GM18520 (cell line): ENCODE measurements at regions not wholly inside any gene's neighbourhood (a gene's known extent, or its start where the extent isn't known, plus 50 kb on each side); places are given as distances from the start of the nearest gene placed in this dataset.

Experiments used
- ATAC-seq: cut with Tn5 transposase; IDR thresholded peaks from one replicate; pipeline ENCODE4 v1.9.1; 2021; ENCODE audit not compliant: unreplicated experiment

DNA sequence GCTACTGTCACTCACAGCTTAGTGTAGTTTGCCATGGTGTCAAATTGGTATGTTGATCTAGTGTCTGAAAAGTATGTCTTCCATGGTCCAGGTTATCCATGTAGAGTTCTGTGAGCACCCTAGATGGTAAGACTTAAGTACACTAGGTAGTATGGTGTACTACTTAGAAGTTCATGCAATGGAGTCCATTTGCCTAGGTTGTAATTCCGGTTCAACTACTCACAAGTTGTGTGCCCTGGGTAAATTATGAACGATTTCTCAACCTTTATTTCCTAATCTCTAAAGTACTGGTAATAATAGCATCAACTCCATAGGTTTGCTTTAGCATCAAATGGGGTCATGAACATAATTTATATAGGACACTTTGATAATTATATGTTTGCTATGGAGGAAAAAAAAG lies 666.2 kb upstream of the CELF2 start:
- ATAC-seq: no peak

DNA sequence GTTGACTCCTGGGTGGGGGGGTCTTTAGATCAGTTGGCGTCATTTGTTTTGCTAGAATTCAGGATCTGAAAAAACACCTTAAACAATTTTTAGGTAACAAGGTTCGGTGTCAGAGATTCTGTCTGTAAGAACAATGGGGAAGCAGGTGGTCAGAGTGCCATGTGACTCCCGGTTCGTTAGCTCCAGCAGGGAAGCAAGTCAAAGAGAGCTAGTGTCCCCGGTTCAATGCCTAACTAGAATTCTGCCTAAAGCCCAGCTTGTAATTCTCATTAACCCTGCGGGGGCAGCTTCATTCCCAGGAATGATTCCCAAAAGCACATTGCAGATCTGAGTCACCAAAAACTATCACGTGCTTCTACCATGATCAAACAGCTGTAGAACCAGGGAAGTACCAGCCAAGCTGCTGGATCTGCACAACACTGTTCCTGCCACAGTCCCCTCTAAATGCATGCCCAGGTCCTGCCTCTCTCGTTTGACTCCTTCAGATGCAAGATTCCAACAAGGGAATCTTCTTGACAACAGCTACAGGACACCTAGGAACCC lies 664.3 kb upstream of the CELF2 start:
- ATAC-seq: no peak

DNA sequence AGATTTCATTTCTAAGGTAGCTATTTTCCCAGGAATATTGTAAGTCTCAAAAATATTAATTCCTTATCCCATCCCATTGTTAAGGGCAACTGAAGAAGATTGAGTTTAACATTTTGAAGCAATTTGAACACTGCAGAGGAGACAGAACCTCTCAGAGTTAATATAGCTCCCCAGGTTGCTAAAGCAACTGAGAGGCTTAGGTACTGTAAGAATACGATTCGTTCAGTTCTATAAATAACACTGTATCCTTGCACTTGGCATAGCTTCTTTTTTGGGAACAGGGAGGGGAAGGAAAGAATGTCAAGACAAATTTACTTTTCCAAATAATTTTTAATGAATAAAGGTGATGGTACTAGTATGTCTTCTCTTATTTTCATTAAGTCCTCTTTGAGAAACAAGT lies 658.4 kb upstream of the CELF2 start:
- no peak for ATAC-seq

DNA sequence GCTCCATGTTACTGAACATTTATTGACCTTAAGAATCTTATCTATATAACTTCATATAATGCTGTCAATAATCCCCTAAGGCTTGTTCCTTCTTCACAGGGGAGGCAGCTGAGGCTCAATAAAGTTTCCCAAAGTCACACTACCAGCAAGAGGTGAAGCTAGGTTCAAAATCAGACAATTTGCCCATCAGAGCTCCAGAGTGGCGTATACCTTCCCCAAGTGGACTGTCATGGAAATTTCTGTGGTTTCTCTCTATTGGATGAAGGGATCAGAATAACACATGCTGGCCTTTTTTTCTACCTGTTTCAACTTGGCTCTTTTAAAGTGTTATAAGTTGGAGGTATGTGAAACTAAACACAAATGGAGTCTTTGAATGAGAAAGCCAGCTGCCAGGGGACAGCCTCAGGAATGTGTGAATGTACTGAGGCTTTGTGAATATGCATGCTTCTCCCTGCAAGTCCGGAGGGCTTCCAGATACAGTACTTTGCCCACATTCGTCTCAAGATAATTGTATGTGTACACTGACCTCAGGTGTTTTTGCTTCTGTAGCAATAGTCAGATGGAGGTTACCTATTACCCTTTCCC lies 656.3 kb upstream of the CELF2 start:
- no peak for ATAC-seq

DNA sequence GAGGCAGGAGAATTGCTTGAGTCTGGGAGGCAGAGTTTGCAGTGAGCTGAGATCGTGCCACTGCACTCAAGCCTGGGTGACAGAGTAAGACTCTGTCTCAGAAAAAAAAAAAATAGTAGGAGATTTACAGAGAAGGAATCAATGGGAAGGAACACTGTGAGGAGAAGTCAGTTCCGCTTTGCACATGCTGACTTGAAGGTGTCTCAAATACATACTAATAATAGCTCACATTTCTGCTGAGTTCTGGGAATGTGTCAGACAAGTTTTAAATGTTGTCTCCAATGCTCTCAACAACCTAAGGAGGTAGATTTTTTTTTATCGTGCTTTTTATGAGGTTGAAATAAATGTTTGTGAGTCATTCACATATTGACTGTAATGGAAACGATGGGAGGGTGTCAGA lies 654.9 kb upstream of the CELF2 start:
- ATAC-seq: no peak

DNA sequence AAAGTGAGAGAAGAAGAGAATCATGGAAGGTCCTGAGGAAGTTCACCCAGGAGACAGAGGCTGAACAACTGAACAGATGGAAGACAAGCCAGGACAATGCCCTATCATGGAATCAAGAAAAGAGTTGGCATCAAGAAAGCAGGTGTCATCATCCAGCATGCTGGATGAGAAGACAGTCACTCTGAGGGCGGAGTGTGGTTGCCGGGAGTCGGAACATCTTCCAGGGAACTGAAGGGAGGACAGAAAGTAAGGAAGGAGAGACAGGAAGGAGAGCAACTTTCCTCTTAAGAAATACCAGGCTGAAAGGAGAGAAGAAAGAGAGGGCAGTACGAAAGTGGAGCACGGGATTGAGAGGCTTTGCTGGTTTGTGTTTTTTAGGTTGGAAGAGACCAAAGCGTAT lies 654.5 kb upstream of the CELF2 start:
- ATAC-seq: no peak

DNA sequence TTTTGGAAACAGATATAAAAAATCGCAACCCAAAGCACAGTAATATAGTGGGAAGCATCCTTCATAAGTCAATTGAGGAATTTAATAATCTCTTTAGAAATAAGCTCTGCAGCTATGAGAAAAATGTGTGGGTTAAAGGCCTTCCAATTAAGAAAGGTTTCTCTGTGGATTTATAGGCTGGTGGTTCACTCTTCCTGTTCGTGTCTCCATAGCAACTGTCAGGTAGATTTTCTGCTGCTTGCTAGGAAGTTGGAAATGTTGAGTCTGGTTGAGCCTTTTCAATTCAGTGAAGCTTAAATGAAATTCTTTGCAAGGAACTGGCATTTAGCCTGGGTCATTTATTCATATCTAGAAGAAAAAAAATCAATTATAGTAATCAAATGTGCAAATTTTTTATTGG lies 652.8 kb upstream of the CELF2 start:
- no peak for ATAC-seq

DNA sequence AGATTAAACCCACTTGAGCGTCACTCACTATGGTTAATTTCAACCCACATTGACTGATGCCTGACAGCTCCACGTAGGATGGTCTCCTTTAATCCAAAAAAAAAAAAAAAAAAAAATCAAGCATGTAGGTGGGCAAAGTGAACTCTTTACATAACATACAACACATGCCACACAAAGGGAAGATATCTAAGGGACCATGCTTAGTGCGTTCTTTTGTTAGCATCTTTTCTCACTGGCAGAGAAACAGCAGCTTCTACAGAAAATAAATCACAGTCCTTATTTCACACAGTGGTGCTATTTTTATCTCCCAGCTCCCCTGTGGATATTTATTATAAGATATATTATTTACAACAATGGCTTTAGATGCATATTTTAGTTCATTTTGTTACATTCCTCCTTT lies 652.0 kb upstream of the CELF2 start:
- no peak for ATAC-seq

DNA sequence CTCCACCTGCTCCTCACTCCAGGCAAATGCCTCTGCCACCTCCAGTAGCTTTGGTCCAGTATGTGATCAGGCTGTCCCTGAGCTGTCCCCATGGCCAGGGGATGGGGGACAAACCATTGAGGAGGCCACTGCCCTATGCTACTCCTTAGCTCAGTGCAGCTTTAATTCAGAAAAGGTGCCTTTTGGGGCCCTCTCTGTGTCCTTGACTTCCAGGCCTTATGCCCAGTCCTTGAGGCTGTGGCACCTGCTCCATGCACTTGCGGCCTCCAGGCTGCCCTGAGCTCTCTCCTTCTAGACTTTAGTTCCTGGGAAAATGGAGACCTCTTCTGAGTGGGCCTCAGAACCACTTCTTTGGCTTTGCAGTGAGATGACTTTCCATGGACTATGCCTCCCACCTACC lies 650.8 kb upstream of the CELF2 start:
- no peak for ATAC-seq

DNA sequence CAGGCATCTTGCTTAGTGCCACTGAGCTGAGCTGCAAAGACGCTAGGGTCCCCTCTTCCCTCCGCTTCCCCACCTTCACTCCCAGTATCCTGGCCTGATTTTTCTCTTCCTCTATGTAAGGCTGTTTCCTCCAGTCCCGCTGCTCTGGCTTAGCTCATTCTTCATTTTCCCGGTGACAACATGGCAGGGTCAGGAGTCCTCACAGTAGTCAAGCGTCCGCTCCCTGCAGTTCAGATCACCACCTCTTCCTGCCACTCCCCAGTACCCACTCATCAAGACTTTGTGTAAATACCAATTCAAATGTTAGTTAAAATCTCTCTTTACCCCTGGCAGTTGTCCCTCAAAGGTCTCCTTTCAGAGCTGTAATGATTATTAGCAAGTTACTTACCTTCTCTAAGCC lies 650.4 kb upstream of the CELF2 start:
- ATAC-seq: no peak

DNA sequence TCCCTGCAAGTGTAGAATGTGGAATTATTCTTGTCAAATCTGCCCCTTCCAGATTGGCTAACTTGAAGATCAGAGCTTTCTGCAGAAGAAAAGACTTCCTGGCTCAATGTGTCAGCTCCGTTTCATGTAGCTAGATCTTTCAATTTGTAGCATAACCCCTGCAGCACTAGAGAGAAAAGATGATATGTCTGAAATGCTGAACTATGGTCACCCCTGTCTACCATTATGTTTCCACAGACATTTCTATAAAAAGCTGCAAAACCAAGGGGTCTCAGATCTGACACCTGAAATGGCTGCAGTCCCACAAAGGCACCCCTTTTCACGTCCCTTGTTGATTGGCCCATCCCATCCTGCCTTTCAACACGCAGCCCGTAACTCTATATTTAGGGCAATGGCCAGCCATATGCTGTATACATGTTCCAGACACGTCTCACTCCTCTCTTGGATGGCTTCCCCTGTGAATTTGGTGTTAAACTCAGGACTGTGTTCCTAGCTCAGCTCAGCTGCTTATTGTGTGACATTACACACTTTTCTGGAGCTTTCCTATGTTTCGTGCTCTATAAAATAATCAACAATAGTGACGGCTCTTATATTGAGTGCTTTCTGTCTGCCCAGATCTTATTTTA lies 648.6 kb upstream of the CELF2 start:
- no peak for ATAC-seq

DNA sequence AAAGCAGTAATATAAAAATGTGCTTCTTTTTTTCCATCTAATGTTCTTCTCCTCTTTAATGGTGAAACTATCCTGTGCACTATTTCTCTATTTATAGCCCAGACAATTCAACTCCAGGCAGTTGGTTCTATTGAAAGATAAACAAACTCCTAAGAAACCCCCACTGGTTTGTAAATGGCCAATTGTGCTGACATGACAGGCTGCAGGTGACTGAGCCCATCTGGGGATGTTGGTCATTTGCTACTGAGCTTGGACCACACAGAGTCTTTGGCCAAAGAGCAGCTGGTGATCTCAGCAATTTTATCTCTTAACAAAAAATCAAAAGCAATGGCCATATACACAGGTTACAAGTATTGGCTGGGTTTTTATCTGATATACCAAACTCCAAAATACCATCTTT lies 631.8 kb upstream of the CELF2 start:
- ATAC-seq: no peak

DNA sequence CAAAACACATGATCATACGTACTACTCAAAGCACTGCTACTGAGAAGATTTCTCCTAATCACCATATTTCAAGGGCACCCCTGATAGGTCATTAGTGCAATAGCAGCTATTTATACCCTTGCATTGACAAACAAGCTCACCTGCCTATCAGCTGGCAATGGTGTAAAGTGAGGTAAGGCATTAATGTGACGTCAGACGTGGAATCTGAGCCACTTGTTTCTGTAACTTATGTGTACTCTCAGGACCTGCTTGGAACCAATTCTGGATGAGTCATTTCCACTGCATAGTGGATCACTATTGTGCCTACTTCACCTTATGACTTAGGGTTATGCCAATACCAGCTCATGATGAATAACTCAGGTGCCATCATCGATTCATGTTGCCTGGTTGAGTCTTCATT lies 628.5 kb upstream of the CELF2 start:
- no peak for ATAC-seq

DNA sequence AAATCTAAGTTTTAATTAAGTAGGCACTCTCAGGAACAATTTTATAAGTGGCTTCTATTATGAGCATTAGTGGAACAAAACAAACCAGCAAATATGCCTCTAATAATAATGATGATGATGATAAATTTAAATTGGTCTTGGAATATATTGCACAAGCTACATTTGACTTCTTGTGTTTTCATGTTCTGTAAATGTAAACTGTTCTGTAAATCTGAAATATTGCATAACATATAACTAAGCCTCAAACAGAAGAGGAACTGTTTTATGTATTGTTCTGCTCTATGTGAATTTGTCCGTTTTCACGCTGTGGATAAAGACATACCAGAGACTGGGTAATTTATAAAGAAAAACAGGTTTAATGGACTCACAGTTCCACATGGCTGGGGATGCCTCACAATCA lies 625.2 kb upstream of the CELF2 start:
- ATAC-seq: no peak

DNA sequence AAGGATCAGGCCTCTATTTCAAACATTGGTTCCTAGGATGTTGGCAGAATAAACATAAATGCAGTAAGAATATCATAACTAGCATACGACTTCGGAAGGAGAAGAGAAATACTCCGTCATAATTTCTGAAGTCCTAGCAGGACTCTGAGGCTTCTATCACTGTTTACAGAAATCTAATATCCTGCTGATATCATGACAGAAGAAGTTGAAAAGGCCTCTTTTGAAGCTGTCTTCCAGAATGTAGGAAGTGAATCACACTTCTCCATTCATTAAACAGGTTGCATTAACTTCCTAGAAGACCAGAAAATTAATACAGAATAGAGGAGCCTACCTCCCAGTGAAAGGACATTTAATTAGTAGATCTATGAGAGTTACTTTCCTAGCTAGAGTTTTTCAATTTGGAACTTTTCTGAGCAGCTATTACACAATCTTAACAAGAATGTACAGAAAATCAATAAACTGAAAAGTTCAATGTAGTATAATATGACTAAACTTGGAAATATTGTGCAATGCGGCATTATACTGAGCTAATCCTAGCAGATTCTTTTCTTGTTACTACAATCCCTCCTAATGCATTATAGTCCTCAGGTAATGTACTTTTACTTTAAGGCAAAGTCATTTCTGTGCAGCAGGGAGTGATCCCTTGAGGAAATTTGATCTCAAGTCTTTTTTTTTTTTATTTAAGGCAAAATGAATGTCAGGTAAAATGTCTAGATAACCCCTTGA lies 622.6 kb upstream of the CELF2 start:
- ATAC-seq: no peak

DNA sequence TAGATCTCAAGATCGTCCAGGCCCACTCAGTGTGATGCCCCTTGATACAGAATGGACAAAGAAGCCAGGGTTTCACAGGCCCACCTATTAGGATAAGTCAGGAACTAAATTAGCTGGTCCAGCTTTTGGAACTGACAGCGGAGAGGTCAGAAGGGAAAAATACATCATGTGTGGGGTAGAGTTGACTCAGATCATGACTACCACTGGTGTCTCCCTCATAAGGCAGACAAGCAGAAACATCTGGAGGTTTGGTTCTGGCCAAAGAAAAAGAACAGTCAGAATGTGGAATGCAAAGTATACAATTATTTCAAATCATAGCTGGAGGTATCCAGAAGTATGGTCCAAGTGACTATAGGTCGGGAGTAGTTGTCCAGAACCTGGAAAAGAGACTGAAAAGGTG lies 621.1 kb upstream of the CELF2 start:
- ATAC-seq: no peak

DNA sequence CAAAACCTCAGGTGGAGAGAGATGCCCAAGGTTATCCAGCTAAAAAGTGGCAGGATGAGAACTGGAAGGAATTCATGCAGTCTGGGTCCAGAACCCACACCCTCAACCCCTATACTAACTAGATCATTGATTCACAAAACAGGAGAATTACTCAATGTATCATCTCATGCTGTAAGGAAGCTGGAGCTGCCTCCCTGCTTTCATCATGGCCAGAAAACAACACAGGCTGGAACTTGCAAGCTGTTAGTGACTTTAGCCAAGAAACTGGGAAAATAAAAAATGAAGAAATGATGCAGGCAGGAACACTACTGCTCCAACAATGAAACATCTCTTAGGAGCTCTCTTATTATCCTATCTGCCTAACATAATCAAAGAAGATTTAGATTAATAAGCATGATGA lies 619.8 kb upstream of the CELF2 start:
- ATAC-seq: no peak

DNA sequence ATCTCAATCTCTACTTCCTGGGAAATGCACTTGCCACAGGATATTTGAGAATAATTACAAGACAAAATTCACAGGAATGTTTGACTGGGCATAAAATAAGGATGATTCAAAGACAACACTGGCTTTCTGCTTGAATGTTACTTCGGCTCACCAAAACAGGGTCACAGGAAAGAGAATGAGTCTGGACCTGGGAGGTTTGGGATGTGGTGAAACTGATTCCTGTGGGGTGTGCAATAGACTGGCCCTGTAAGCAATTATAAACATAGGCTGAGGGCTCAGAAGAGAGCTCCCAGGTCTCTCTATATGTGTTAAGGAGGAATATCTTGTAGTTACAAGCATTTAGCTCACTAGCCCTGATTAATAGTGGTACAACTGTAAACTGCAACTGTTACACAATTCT lies 613.9 kb upstream of the CELF2 start:
- no peak for ATAC-seq

DNA sequence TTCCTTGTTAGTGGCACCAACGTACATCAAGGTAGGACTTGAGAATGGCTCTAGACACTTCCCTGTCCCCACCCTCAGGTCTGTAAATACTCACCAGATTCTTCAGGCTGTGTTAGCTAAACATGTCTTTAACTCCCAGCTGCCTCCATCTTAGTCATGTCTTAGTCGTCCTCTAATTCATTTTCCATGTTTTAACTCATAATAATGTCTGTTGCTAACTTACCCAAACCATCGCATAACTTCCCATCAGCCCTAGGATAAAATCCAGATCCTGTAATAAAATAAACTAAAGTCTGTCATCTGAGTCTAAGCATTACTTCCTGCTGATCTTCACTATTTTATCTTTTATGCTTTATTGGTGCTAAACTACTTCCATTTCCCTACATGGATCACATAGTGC lies 600.0 kb upstream of the CELF2 start:
- ATAC-seq: no peak

DNA sequence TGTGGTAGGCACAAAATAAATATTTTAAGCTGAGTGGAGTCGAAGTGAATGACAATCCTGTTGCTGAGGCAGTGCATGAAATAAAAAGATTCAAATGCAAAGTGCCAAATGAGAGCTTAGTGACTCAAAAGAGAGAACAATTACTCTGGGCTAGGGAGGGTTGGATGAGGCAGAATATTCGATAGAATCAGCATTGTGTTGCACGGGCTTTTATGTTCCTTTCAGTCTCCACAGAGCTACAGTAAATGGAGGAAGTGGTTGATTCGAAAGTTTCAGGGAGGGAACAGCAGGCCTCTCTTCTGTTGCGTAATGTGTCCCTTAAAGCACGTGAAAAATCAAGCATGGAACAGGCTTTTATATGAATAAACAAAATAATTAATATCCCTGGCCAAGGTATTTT lies 599.3 kb upstream of the CELF2 start:
- peak; percentile 80 for ATAC-seq

DNA sequence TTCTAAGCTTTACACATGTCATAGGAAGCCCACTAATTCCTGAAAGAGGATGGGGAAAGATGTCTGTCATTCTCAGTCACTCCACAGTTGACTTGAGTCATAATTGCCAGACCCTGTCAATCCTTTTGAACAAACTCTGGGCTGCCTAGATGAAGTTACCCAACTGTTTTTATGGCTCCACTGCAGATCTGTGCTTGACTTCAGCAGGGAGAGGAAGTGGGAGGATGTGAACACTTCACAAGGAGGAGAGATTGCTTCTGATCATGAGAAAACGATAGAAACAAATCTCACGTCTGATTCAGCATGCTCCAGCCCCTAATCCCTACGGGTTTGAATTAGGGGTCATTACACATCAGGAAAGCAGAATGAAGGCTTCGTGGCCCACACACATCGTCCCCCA lies 596.6 kb upstream of the CELF2 start:
- no peak for ATAC-seq

DNA sequence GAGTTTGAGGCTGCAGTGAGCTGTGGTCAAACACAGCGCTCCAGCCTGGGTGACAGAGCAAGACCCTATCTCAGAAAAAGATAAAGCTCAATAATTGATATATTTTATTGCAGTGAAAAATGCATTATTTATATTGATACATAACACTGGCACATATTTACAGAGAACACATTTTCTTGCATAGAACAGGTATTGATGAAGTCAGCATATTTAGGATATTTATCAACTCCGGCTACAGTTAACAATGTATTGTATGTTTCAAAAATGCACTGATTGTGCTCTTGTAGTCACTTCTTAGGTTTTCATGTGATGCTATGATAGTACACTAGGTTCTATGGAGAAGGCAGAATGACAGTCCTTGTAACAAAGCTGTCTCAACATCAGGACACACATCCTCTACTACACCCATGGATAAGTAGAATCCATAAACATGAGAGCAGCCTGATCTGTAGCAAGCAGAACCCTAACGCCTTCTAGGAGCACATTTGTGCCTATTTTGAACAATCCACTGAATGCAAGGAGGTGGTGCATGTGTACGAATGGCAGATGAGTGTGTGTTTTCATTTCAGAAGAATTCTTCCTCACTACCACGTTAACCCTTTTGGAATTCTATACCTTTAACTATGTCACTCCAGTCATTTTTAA lies 586.1 kb upstream of the CELF2 start:
- ATAC-seq: no peak
